ENCODE measurements at regions not wholly inside any gene's neighbourhood (a gene's known extent, or its start where the extent isn't known, plus 50 kb on each side); places are given as distances from the start of the nearest gene placed in this dataset.

DNA sequence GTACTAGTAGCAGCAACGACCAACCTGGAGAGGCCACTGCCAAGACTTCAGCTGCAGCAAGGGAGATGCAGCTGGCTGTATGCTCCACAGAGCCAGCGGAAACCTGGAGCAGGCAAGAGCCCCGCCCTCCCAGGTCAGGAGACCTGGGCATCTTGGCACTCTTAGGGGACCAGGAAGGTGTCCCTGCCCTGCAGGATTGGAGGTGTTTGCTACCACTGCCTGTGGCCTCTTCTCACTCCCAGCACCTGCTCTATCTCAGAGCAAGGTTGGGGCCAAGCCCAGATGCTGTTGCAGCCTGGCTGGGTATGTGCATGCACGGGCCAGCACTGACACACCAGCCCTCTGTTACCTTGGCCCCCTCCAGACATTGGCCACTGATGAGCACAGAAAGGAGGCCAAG lies 1512.8 kb downstream of the REEP3 start:
- TF ChIP-seq, protein P1, sequence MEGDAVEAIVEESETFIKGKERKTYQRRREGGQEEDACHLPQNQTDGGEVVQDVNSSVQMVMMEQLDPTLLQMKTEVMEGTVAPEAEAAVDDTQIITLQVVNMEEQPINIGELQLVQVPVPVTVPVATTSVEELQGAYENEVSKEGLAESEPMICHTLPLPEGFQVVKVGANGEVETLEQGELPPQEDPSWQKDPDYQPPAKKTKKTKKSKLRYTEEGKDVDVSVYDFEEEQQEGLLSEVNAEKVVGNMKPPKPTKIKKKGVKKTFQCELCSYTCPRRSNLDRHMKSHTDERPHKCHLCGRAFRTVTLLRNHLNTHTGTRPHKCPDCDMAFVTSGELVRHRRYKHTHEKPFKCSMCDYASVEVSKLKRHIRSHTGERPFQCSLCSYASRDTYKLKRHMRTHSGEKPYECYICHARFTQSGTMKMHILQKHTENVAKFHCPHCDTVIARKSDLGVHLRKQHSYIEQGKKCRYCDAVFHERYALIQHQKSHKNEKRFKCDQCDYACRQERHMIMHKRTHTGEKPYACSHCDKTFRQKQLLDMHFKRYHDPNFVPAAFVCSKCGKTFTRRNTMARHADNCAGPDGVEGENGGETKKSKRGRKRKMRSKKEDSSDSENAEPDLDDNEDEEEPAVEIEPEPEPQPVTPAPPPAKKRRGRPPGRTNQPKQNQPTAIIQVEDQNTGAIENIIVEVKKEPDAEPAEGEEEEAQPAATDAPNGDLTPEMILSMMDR (IDR thresholded peaks at IDR 0.05; ENCODE audit: low read length) = no peak
- TF ChIP-seq EZH2phosphoT487 (IDR thresholded peaks at IDR 0.05; ENCODE audit: low read length) (no peak), EZH2 (optimal IDR thresholded peaks at IDR 0.05; ENCODE audit: low read depth, low read length) (no peak)
- Histone ChIP-seq H3K9ac (ENCODE audit: low read length) (no peak overlapping the region), H3K4me2 (ENCODE audit: low read depth, low read length) (no peak overlapping the region), H3K36me3 (replicated peaks; ENCODE audit: insufficient read depth, low read length) (no peaks in the 10 kb centered on the region), H3K4me3 (ENCODE audit: low read length) (no peak overlapping the region), H3K79me2 (ENCODE audit: low read length) (no peaks in the 10 kb centered on the region), H2AFZ (ENCODE audit: low read length) (no peak overlapping the region), H3K9me2 (replicated peaks; ENCODE audit: insufficient read depth, low read length) (no peaks in the 10 kb centered on the region), H3K4me1 (ENCODE audit: low read length) (no peaks in the 10 kb centered on the region), H3F3A (ENCODE audit: insufficient read depth, low read length) (no peaks in the 10 kb centered on the region), H3K9me3 (replicated peaks; ENCODE audit: insufficient read depth, low read length) (no peaks in the 10 kb centered on the region), H3K27me3 (replicated peaks; ENCODE audit: insufficient read depth, low read length) (no peaks in the 10 kb centered on the region), H4K20me1 (ENCODE audit: insufficient read depth, low read length) (no peaks in the 10 kb centered on the region), H3K27ac (ENCODE audit: low read length) (no peak overlapping the region)
- DNase-seq = no peak

DNA sequence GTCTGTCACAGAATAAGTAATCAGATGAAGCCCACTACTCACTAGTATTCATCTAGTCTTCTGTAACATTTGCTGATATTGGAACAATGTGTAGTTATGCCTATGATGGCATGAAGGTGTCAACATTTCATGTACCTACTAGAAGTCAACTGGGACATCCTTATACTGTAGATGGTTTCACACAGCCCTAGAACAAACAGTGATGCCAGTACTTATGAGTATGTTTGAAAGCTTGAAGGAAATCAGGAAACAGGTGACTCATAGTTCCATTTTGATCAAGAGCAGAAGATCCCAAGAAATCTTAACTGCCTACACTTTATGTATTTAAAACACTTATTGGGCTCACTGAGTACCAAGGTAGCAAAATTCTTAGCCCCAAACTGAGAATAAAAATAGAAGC lies 1519.6 kb downstream of the REEP3 start:
- H4K20me1 ChIP-seq (ENCODE audit: insufficient read depth, low read length) = no peaks in the 10 kb centered on the region
- H3K9me2 ChIP-seq (replicated peaks; ENCODE audit: insufficient read depth, low read length) = no peaks in the 10 kb centered on the region
- H2AFZ ChIP-seq (ENCODE audit: low read length) = no peak overlapping the region
- DNase-seq = no peak
- H3K9me3 ChIP-seq (replicated peaks; ENCODE audit: insufficient read depth, low read length) = no peaks in the 10 kb centered on the region
- H3K4me1 ChIP-seq (ENCODE audit: low read length) = no peaks in the 10 kb centered on the region
- TF ChIP-seq EZH2 (optimal IDR thresholded peaks at IDR 0.05; ENCODE audit: low read depth, low read length) = no peak
- TF ChIP-seq EZH2phosphoT487 (IDR thresholded peaks at IDR 0.05; ENCODE audit: low read length) = no peak
- TF ChIP-seq, protein P1 (IDR thresholded peaks at IDR 0.05; ENCODE audit: low read length) = no peak
- no peak overlapping the region for H3K9ac ChIP-seq (ENCODE audit: low read length)
- H3K27me3 ChIP-seq (replicated peaks; ENCODE audit: insufficient read depth, low read length) = no peaks in the 10 kb centered on the region
- H3K36me3 ChIP-seq (replicated peaks; ENCODE audit: insufficient read depth, low read length) = no peaks in the 10 kb centered on the region
- no peak overlapping the region for H3K4me2 ChIP-seq (ENCODE audit: low read depth, low read length)
- no peak overlapping the region for H3K4me3 ChIP-seq (ENCODE audit: low read length)
- H3K79me2 ChIP-seq (ENCODE audit: low read length) = no peaks in the 10 kb centered on the region
- H3K27ac ChIP-seq (ENCODE audit: low read length) = no peak overlapping the region
- no peaks in the 10 kb centered on the region for H3F3A ChIP-seq (ENCODE audit: insufficient read depth, low read length)

DNA sequence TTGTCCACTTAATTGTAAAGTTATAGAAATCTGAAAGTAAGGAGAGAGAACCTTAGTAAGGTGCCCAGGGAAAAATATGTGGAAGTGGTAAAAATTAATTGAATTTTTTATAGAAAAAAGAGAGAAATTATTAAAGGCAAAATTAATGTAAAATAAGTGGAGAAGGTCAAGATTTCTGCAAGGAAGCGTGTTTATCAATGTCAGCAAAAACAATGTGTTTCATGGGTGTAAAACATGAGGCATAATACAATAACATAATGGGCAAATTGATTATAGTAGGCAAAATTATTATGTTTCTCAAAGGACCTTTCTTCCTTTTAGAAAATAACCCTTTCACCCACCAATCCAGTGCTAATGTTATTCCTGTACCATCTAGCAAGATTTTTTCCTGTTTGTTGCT lies 1520.1 kb downstream of the REEP3 start:
- Histone ChIP-seq H3K9me2 (replicated peaks; ENCODE audit: insufficient read depth, low read length) (no peaks in the 10 kb centered on the region), H4K20me1 (ENCODE audit: insufficient read depth, low read length) (no peaks in the 10 kb centered on the region), H3K27me3 (replicated peaks; ENCODE audit: insufficient read depth, low read length) (no peaks in the 10 kb centered on the region), H3K9ac (ENCODE audit: low read length) (no peak overlapping the region), H3F3A (ENCODE audit: insufficient read depth, low read length) (no peaks in the 10 kb centered on the region), H3K9me3 (replicated peaks; ENCODE audit: insufficient read depth, low read length) (no peaks in the 10 kb centered on the region), H3K27ac (ENCODE audit: low read length) (no peak overlapping the region), H3K36me3 (replicated peaks; ENCODE audit: insufficient read depth, low read length) (no peaks in the 10 kb centered on the region), H3K79me2 (ENCODE audit: low read length) (no peaks in the 10 kb centered on the region), H2AFZ (ENCODE audit: low read length) (no peak overlapping the region), H3K4me2 (ENCODE audit: low read depth, low read length) (no peak overlapping the region), H3K4me3 (ENCODE audit: low read length) (no peak overlapping the region), H3K4me1 (ENCODE audit: low read length) (no peaks in the 10 kb centered on the region)
- TF ChIP-seq, protein P1 (IDR thresholded peaks at IDR 0.05; ENCODE audit: low read length) = no peak
- TF ChIP-seq EZH2 (optimal IDR thresholded peaks at IDR 0.05; ENCODE audit: low read depth, low read length) = no peak
- TF ChIP-seq EZH2phosphoT487 (IDR thresholded peaks at IDR 0.05; ENCODE audit: low read length) = no peak
- no peak for DNase-seq

All from MM.1S (cell line).